Cardiac septum (tissue), 1 donor: ENCODE measurements at regions not wholly inside any gene's neighbourhood (a gene's known extent, or its start where the extent isn't known, plus 50 kb on each side); places are given as distances from the start of the nearest gene placed in this dataset.

Experiments
- DNase-seq: peaks from one replicate; pipeline ENCODE4 v3.0.0-alpha.2; 2020; ENCODE audit warnings: low spot score
- intact Hi-C: fragments of 100-400 bp; cut with DNase I; formaldehyde crosslinking; loops from one replicate; pipeline ENCODE4 v1.14.0; 2022
- donor health status: DM: no; HTN: no; CAD: no.

GRCh38 chr21:25391777-25392176 is 215.5 kb downstream of the MRPL39 start:
- intact Hi-C loops, result no loop called here
- DNase-seq, result no peak

DNA sequence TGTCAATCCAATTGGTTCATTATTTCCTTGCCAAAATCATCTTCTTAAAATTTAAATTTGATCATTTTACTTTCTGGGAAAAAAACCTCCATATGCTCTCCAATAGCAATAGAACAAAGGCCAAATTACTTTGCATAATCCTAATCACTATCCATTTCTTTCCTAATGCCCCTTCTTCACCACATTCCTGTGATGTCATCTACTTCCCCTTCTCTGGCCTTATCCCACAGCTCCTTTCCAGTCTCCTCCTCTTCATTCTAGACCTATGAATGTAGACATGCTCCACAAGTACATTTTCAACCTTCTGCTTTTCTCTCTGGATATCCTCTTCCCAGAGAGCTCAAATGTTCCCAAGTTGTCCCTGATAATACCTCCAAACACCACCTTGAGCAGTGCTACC is 216.6 kb downstream of the MRPL39 start:
- DNase-seq, result no peak
- intact Hi-C loops, result no loop called here

DNA sequence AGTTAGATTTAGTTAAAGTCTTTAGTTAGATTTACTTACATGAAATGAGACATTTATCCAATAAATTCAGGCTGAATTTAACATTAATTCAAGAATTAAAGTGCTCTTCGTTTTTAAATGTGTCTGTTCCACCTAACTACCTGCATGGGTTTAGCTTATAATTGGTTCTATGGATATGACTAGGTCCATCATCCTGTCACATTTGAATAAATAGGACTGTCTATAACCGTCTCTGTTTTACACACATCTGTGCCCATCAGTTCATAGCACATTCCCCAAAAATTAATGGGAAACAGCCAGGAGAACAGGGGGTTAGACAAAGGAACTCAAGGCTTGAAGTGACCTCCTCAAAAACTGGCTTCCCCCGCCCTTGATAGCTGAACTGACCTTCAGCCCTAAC is 219.6 kb downstream of the MRPL39 start:
- DNase-seq, result no peak
- intact Hi-C loops, result loop anchor here (10.0 kb wide), 1 partner anchor 493 kb away; no protein-coding TSS in a partner anchor

- intact Hi-C loops, result loop anchor here (10.0 kb wide), 1 partner anchor 491 kb away; no protein-coding TSS in a partner anchor
- DNase-seq, result no peak
Measured at GRCh38 chr21:25385911-25386474, 221.3 kb downstream of the MRPL39 start.

GRCh38 chr21:25385341-25385740 is 221.9 kb downstream of the MRPL39 start:
- DNase-seq, result no peak
- intact Hi-C loops, result loop anchor here (10.0 kb wide), 1 partner anchor 491 kb away; no protein-coding TSS in a partner anchor

DNA sequence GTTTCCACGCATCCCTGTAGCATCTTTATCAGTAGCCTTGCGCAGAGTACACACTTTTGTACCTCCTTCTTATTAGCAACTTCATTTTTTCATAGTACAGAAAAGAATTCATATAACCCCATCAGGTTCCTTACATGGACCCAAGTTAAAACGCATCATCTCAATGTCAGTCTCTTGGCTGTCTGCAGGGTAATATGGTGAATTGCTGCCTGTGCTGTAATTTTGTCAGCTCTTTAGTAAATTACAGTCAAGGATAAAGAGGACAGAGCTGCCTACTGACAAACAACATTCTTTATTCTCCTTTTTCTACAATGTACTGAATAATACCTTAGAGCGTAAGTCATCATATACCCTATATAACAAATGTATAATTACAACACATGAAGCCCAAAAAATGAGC is 222.5 kb downstream of the MRPL39 start:
- intact Hi-C loops, result loop anchor here (10.0 kb wide), 1 partner anchor 490 kb away; no protein-coding TSS in a partner anchor
- no peak for DNase-seq

- intact Hi-C loops, result loop anchor here (10.0 kb wide), 1 partner anchor 489 kb away; no protein-coding TSS in a partner anchor
Measured at GRCh38 chr21:25383545-25383944, 223.7 kb downstream of the MRPL39 start.

DNA sequence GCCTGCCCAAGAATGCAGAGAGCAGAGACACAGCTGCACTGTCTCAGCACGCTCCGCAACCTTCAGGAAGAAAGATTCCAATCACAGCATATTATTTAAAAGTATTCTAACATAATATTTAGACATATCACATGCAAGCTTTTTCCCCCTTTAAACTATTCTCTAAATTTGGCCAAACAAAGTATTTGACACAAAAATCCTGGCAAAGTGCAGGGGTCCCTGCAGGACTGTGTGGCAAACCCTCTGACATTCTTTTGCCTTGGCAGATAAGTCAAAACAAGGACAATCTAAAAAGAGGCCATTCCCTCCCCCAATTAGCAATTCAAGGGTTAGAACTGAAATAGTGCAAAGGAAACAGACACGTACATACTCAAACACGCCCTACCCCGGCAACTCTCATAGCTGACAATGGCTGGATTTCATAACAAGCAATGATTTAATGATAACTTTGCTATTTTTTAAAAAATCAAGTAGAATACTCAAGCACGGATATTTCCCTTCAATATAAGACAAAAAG is 225.3 kb downstream of the MRPL39 start:
- intact Hi-C loops, result loop anchor here (10.0 kb wide), 1 partner anchor 487 kb away; no protein-coding TSS in a partner anchor
- DNase-seq, result no peak

More at GRCh38 chr21:25383545-25383944, 223.7 kb downstream of the MRPL39 start:
- no peak for DNase-seq

- DNase-seq, result no peak
- intact Hi-C loops, result no loop called here
Measured at GRCh38 chr21:25375675-25376074, 231.6 kb downstream of the MRPL39 start.

DNA sequence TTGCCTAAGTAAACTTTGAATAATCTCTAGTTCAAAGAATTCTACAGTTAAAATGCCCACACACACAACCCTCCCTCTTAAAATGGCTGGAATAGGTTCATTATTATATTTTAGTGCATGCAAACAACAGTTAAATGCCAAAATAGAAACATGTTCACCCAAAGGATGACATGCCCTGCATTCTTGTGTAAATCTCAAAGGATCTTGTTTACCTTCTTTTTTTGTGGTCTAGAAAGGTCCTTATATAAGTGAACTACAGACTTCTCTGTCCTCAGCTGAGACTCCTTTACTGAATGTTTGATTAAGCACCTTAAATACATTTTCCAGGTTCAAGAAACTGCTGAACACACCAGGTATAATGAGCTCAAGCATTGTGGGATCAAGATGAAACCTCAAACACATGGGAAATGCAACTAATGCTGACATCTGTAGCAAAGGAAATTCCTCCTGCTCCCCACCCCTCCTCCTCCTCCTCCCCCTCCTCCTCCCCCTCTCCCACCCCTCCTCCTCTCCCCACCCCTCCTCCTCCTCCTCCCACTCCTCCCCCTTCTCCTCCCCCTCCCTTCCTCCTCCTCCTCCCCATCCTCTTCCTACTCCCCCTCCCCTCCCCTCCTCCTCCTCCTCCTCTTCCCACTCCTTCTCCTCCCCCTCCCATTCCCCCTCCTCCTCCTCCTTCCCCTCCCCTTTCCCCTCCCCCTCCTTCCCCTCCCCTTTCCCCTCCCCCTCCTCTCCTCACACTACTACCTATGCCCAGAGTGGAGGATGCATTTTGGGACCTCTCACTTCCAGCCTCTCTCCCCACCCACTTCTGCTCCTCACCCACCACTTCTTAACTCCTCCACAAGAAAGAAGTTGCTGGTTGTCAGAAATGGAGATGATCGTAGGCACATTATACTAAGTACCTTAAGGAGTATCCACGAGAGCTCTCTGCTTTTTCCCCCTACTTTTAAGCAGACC is 233.9 kb downstream of the MRPL39 start:
- DNase-seq, result no peak
- intact Hi-C loops, result no loop called here

GRCh38 chr21:25371841-25372425 is 235.3 kb downstream of the MRPL39 start:
- intact Hi-C loops, result no loop called here
- DNase-seq, result no peak

DNA sequence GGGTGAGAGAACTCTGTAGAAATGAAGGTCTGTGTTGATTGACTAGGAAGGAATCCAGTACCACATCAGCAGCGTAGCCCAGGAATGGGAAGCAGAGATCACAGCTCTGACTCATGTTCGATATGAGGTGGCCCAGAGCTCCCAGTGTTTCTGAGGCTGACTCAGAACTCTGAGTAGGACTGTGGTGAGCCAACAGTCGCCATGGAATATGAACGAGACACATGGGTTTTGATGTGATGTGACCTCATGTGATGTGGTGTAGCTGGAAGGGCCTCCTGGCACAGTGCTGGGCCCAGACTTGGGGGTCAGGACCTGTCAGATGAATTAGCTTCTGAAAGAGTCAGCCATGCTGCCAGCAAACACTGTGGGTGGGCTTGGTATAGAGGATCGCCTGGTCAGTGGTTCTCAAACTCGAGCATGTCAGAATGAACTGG is 237.0 kb downstream of the MRPL39 start:
- intact Hi-C loops, result no loop called here
- no peak for DNase-seq

DNA sequence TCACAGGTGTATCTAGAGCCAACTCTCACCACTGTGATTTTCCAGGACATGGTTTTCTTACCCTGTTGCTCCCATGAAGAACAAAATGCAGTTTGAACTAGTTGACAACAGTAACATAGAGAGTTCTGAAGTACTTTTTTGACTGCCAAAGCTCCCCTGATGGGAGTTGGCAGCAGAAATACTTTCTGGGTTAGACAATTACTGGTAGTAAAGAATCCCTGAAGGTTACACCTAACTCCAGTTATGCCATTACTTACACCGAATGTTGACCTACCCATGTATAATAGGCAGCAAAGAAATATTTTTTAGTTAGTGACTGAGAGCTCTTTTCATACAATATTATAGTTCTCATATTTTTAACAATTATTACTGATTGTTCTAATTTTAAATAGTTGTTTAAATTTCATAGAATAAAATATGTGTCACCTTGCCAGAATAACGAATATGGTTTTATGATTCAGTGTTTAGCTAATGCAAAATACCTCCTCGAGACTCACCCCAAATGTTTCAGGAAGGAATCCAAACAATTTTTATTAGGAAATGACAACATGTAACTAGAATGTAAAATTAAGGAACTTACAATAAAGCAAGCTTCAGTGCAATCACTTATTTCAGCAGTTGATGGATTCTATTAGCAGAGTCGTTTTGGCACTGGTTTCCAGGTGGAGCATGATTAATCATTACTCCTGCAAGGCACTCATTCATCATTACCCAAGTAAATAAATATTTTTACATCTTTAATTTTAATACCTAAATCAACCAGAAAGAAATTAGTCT is 237.6 kb downstream of the MRPL39 start:
- DNase-seq, result no peak
- intact Hi-C loops, result no loop called here

- intact Hi-C loops, result no loop called here
- DNase-seq, result no peak
Measured at GRCh38 chr21:25368531-25368930, 238.8 kb downstream of the MRPL39 start.

- DNase-seq, result no peak
- intact Hi-C loops, result no loop called here
Measured at GRCh38 chr21:25366116-25366515, 241.2 kb downstream of the MRPL39 start.

DNA sequence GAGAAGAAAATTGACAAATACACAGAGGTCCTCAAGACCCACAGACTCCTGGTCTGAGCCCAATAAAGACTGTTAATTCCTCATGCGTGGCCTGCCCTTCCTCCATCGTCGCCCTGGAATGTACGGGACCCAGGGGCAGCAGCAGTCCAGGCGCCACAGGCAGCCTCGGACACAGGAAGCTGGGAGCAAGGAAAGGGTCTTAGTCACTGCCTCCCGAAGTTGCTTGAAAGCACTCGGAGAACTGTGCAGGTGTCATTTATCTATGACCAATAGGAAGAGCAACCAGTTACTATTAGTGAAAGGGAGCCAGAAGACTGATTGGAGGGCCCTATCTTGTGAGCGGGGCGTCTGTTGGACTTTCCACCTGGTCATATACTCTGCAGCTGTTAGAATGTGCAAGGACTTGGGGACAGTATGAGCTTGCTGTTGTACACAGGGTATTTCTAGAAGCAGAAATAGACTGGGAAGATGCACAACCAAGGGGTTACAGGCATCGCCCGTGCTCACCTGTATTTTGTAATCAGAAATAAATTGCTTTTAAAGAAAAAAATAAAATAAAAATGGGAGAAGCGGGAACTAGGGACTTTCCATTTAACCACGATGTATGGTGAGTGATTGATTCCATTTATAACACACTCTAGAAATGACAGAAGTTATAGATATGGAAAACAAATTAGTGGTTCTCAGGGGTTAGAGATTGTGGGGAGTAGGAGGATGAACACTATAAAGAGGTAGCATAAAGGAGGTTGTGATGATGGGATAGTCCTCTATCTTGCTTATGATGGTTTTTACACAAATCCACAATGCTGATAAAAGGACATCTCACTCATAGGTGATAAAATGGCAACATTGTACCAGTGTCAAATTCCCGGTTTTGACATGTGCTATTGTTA is 244.7 kb downstream of the MRPL39 start:
- no peak for DNase-seq
- intact Hi-C loops, result no loop called here

GRCh38 chr21:25361765-25362164 is 245.5 kb downstream of the MRPL39 start:
- no peak for DNase-seq
- intact Hi-C loops, result no loop called here

GRCh38 chr21:25361097-25361496 is 246.2 kb downstream of the MRPL39 start:
- no peak for DNase-seq
- intact Hi-C loops, result no loop called here
